SK-N-SH (cell line): ENCODE measurements at regions not wholly inside any gene's neighbourhood (a gene's known extent, or its start where the extent isn't known, plus 50 kb on each side); places are given as distances from the start of the nearest gene placed in this dataset.

Source experiments
- CTCF ChIA-PET: fragments of 300-600, 350-600 bp; formaldehyde crosslinking; extraction: SDS; loops from one replicate; lab custom pipeline; 2021; lab: Yijun Ruan, JAX
- POLR2A ChIA-PET: fragments of 350-600 bp; sonication (Branson Sonifier 250); formaldehyde crosslinking; extraction: SDS; loops from one replicate; lab custom pipeline; 2020; ENCODE audit warnings: antibody characterized with exemption, inconsistent platforms; lab: Yijun Ruan, JAX
- DNase-seq: peaks from one replicate; pipeline ENCODE4 v3.0.0; 2012
- H2AFZ ChIP-seq: fragments of 200-600 bp; sonication (generic); 2 replicates; pipeline ENCODE4 v1.8.1; 2016; ENCODE audit warnings: antibody characterized with exemption, mild to moderate bottlenecking, low read depth
- H3F3A ChIP-seq: fragments of 200-600 bp; sonication (generic); replicated peaks from 2 replicates; pipeline ENCODE3; 2016; ENCODE audit warnings: antibody characterized with exemption, mild to moderate bottlenecking; ENCODE audit not compliant: insufficient read depth
- H3K27ac ChIP-seq, 2 experiments: fragments of 200-500 bp in 1 of 2; fragments of 200-600 bp in 1 of 2; sonication (Bioruptor generic) in 1 of 2; sonication (generic), shearing (Covaris generic) in 1 of 2; 2 replicates each; pipeline versions ENCODE4 v1.5.1 to v1.6.1; 2014 to 2016; ENCODE audit warnings: low read depth in 2 of 2, inconsistent platforms in 1 of 2, low read length in 1 of 2, mild to moderate bottlenecking in 1 of 2, mixed read lengths in 1 of 2
- H3K27me3 ChIP-seq: fragments of 200-600 bp; sonication (generic), shearing (Covaris generic); 2 replicates; pipeline ENCODE4 v1.6.1; 2016; ENCODE audit warnings: mixed run types; ENCODE audit not compliant: insufficient read depth
- H3K36me3 ChIP-seq, 2 experiments: fragments of 200-500 bp in 1 of 2; fragments of 200-600 bp in 1 of 2; sonication (Bioruptor generic) in 1 of 2; sonication (generic) in 1 of 2; replicated peaks in 1 of 2; 2 replicates each; pipeline versions ENCODE3 to v1.5.1; 2014 to 2016; ENCODE audit warnings: low read length in 1 of 2, mild to moderate bottlenecking in 1 of 2; ENCODE audit not compliant: insufficient read depth in 2 of 2, control insufficient read depth in 1 of 2
- H3K4me1 ChIP-seq, 2 experiments: fragments of 200-500 bp in 1 of 2; fragments of 200-600 bp in 1 of 2; sonication (Bioruptor generic) in 1 of 2; sonication (generic), shearing (Covaris generic) in 1 of 2; 2 replicates each; pipeline versions ENCODE4 v1.5.1 to v1.6.1; 2014 to 2016; ENCODE audit warnings: low read depth in 1 of 2, low read length in 1 of 2, mixed run types in 1 of 2; ENCODE audit not compliant: insufficient read depth in 2 of 2, control insufficient read depth in 1 of 2
- H3K4me2 ChIP-seq: fragments of 200-600 bp; sonication (generic), shearing (Covaris generic); 2 replicates; pipeline ENCODE4 v1.6.1; 2017; ENCODE audit warnings: mixed run types
- H3K4me3 ChIP-seq, 2 experiments: fragments of 200-500 bp in 1 of 2; fragments of 200-600 bp in 1 of 2; sonication (Bioruptor generic) in 1 of 2; sonication (generic), shearing (Covaris generic) in 1 of 2; 2 replicates each; pipeline versions ENCODE4 v1.5.1 to v1.8.1; 2014 to 2016; ENCODE audit warnings: low read depth in 2 of 2, inconsistent platforms in 1 of 2, low read length in 1 of 2, mild to moderate bottlenecking in 1 of 2, mixed read lengths in 1 of 2, moderate library complexity in 1 of 2
- H3K79me2 ChIP-seq: fragments of 200-600 bp; sonication (generic); 2 replicates; pipeline ENCODE4 v1.8.1; 2017; ENCODE audit warnings: mild to moderate bottlenecking; ENCODE audit not compliant: insufficient read depth
- H3K9ac ChIP-seq: fragments of 200-600 bp; sonication (generic); 2 replicates; pipeline ENCODE4 v1.6.1; 2017; ENCODE audit warnings: mixed run types
- H3K9me2 ChIP-seq: fragments of 200-600 bp; sonication (generic); 2 replicates; pipeline ENCODE4 v1.6.1; 2017; ENCODE audit warnings: mixed run types
- H3K9me3 ChIP-seq: fragments of 200-600 bp; sonication (generic); 2 replicates; pipeline ENCODE4 v1.6.1; 2017; ENCODE audit warnings: mixed run types, mild to moderate bottlenecking, moderate library complexity
- H4K20me1 ChIP-seq: fragments of 200-600 bp; sonication (generic); 2 replicates; pipeline ENCODE4 v1.6.1; 2017; ENCODE audit warnings: mild to moderate bottlenecking, mixed run types; ENCODE audit not compliant: insufficient read depth
- CTCF ChIP-seq: fragments of 200-600 bp; sonication (generic); IDR thresholded peaks from 2 replicates; pipeline ENCODE4 v1.6.1; 2017; ENCODE audit warnings: antibody characterized with exemption, mild to moderate bottlenecking, moderate library complexity
- EP300 ChIP-seq, 2 experiments: IDR thresholded peaks; 2 replicates each; pipeline versions ENCODE4 v1.4.0 to v1.6.1; 2012; ENCODE audit warnings: borderline replicate concordance in 1 of 2, low read depth in 1 of 2, low read length in 1 of 2
- FOSL2 ChIP-seq: IDR thresholded peaks from 2 replicates; pipeline ENCODE4 v1.4.0; 2012; ENCODE audit warnings: low read depth, mild to moderate bottlenecking, moderate library complexity, borderline replicate concordance
- FOXM1 ChIP-seq: IDR thresholded peaks from 2 replicates; pipeline ENCODE4 v1.4.0; 2012; ENCODE audit warnings: low read depth, mild to moderate bottlenecking
- GABPA ChIP-seq: IDR thresholded peaks from 2 replicates; pipeline ENCODE4 v1.4.0; 2012; ENCODE audit warnings: low read depth, mild to moderate bottlenecking
- IRF3 ChIP-seq: fragments of 150-350 bp; IDR thresholded peaks from 2 replicates; pipeline ENCODE4 v1.6.1; 2016; ENCODE audit warnings: mild to moderate bottlenecking, low read depth, low read length
- MXI1 ChIP-seq: IDR thresholded peaks from 2 replicates; pipeline ENCODE4 v1.6.1; 2012; ENCODE audit warnings: mild to moderate bottlenecking, low read depth, low read length, improper control_type of control experiment
- RCOR1 ChIP-seq: fragments of 150-350 bp; IDR thresholded peaks from 2 replicates; pipeline ENCODE4 v1.6.1; 2017; ENCODE audit warnings: antibody characterized with exemption, low read length
- RXRA ChIP-seq: IDR thresholded peaks from 2 replicates; pipeline ENCODE4 v1.4.0; 2012; ENCODE audit warnings: low read depth, mild to moderate bottlenecking, borderline replicate concordance
- SMC3 ChIP-seq: IDR thresholded peaks from 2 replicates; pipeline ENCODE4 v1.6.1; 2012; ENCODE audit warnings: low read depth, low read length, improper control_type of control experiment
- TAF1 ChIP-seq: IDR thresholded peaks from 2 replicates; pipeline ENCODE4 v1.6.1; 2012; ENCODE audit warnings: low read depth, mild to moderate bottlenecking, low read length, moderate library complexity, borderline replicate concordance
- TCF12 ChIP-seq: IDR thresholded peaks from 2 replicates; pipeline ENCODE4 v1.4.0; 2012
- TEAD4 ChIP-seq: IDR thresholded peaks from 2 replicates; pipeline ENCODE4 v1.4.0; 2012; ENCODE audit warnings: mild to moderate bottlenecking, borderline replicate concordance; ENCODE audit not compliant: insufficient read depth
- USF1 ChIP-seq: IDR thresholded peaks from 2 replicates; pipeline ENCODE4 v1.4.0; 2012; ENCODE audit warnings: low read depth, borderline replicate concordance
- WGBS: methylation state at CpG from one replicate; pipeline ENCODE4 v1.1.6; 2017; ENCODE audit warnings: low lambda C conversion rate; 5-methylcytosine and 5-hydroxymethylcytosine counted together
- TF ChIP-seq, protein P1 (sequence below): IDR thresholded peaks from 2 replicates; pipeline ENCODE4; 2012
- TF ChIP-seq, protein P2 (sequence below): IDR thresholded peaks from 2 replicates; pipeline ENCODE4 v1.4.0; 2012; ENCODE audit warnings: low read depth, borderline replicate concordance

DNA sequence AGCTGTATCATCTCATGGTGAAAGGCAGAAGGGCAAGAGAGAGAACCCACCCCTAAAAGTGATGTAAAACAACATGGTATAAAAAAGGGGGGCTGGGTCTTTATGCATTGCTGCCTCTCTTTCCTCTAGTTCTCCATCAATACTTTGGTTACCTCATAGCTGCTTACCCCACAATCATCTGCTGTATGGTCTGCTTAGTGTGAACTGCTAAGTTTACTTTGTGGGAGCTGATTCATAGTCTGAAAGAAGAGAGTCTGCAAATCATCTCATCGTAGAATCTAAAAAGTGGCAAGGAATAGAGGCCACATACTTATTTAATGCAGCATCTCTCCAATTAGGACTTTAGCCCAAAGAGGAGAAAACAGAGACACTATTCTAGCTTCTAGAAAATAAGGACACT, 546.8 kb downstream of the GBE1 start:
- H3K9me3 ChIP-seq, result no peaks in the 10 kb centered on the region
- H3K36me3 ChIP-seq, result no peaks in the 10 kb centered on the region
- H3K4me1 ChIP-seq, result peaks cover 0 to 14% of the 10 kb centered on the region in 2 experiments; a peak in 3 of 4 replicates
- ChIA-PET POLR2A (no interaction called here), CTCF (interaction anchor here (1.8 to 1.9 kb wide), 2 partner anchors 16 to 29 kb away, joined by 4 to 6 read pairs; no protein-coding TSS in a partner anchor)
- no peak overlapping the region for H3K4me3 ChIP-seq
- no peak overlapping the region for H2AFZ ChIP-seq
- no peak overlapping the region for H3K27ac ChIP-seq
- no peaks in the 10 kb centered on the region for H3K9me2 ChIP-seq
- no peaks in the 10 kb centered on the region for H4K20me1 ChIP-seq
- DNase-seq, result no peak
- H3K79me2 ChIP-seq, result no peaks in the 10 kb centered on the region
- TF ChIP-seq FOSL2 (no peak; the same call in 1 of the 2 replicates), RXRA (no peak), GABPA (no peak), MXI1 (no peak), TEAD4 (no peak), CTCF (no peak), EP300 (IDR thresholded peaks at IDR 0.05; ENCODE audit: borderline replicate concordance in 1 of 2, low read depth in 1 of 2, low read length in 1 of 2) (0 out of 4 replicates have a peak, but pooled peaks of 1 of the 2 experiments have one; percentile 11), TCF12 (peak; percentile 51; the same call in 1 of the 2 replicates), USF1 (no peak), TAF1 (no peak)
- TF ChIP-seq, protein P1, sequence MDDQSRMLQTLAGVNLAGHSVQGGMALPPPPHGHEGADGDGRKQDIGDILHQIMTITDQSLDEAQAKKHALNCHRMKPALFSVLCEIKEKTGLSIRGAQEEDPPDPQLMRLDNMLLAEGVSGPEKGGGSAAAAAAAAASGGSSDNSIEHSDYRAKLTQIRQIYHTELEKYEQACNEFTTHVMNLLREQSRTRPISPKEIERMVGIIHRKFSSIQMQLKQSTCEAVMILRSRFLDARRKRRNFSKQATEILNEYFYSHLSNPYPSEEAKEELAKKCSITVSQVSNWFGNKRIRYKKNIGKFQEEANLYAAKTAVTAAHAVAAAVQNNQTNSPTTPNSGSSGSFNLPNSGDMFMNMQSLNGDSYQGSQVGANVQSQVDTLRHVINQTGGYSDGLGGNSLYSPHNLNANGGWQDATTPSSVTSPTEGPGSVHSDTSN, result peak; percentile 47; the same call in 1 of the 2 replicates
- no peaks in the 10 kb centered on the region for H3K27me3 ChIP-seq
- H3K4me2 ChIP-seq, result no peak overlapping the region; the same call in 1 of the 2 replicates
- H3K9ac ChIP-seq, result no peak overlapping the region
- peaks cover 12% of the 10 kb centered on the region for H3F3A ChIP-seq
- 58% methylated on average over 1 of the region's 1 CpG for WGBS

DNA sequence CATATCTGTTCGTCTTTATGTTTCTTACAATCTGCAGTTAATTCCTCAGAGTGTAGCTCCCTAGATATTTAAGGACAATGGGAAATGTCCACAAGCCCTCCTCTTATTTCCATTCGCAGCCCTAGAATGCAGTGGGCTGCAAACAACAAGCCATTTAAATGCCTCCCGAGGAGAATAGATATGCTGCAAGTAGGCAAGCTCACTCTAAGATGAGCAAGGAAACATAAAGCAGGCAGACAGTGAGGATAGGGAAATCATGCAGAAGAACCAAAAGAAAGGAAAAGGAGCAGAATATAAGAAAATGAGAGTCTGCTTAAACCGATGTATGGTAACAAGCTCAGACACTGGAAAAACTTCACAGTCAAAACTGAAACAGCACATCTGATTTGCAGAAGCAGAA, 561.9 kb downstream of the GBE1 start:
- Histone ChIP-seq H3K4me2 (no peak overlapping the region), H3K27ac (no peak overlapping the region), H3K9me2 (no peaks in the 10 kb centered on the region), H2AFZ (no peak overlapping the region), H3F3A (no peaks in the 10 kb centered on the region), H3K27me3 (no peaks in the 10 kb centered on the region), H3K9ac (no peak overlapping the region), H3K4me3 (no peak overlapping the region), H3K36me3 (no peaks in the 10 kb centered on the region), H4K20me1 (no peaks in the 10 kb centered on the region), H3K4me1 (no peaks in the 10 kb centered on the region), H3K79me2 (no peaks in the 10 kb centered on the region), H3K9me3 (no peaks in the 10 kb centered on the region)
- CTCF ChIA-PET, result interaction anchor here (1.1 to 1.6 kb wide), 4 partner anchors 16 to 222 kb away, joined by 3 to 4 read pairs (median 3); no protein-coding TSS in a partner anchor
- WGBS, result 70% methylated on average over 4 of the region's 4 CpGs
- POLR2A ChIA-PET, result interaction anchor here (0.5 kb wide), 1 partner anchor 34 kb away, joined by 3 read pairs; no protein-coding TSS in a partner anchor
- DNase-seq, result no peak
- TF ChIP-seq IRF3 (no peak), RCOR1 (no peak), TAF1 (no peak), SMC3 (no peak), FOXM1 (no peak)
- TF ChIP-seq, protein P2, sequence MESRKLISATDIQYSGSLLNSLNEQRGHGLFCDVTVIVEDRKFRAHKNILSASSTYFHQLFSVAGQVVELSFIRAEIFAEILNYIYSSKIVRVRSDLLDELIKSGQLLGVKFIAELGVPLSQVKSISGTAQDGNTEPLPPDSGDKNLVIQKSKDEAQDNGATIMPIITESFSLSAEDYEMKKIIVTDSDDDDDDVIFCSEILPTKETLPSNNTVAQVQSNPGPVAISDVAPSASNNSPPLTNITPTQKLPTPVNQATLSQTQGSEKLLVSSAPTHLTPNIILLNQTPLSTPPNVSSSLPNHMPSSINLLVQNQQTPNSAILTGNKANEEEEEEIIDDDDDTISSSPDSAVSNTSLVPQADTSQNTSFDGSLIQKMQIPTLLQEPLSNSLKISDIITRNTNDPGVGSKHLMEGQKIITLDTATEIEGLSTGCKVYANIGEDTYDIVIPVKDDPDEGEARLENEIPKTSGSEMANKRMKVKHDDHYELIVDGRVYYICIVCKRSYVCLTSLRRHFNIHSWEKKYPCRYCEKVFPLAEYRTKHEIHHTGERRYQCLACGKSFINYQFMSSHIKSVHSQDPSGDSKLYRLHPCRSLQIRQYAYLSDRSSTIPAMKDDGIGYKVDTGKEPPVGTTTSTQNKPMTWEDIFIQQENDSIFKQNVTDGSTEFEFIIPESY, result no peak
